RWPE1 (cell line): ENCODE measurements at regions not wholly inside any gene's neighbourhood (a gene's known extent, or its start where the extent isn't known, plus 50 kb on each side); places are given as distances from the start of the nearest gene placed in this dataset.

ENCODE experiments used
- CTCF ChIA-PET: fragments of 350-600 bp; sonication (Branson Sonifier 250); formaldehyde crosslinking; extraction: SDS; loops from one replicate; lab custom pipeline; 2021; lab: Yijun Ruan, JAX
- POLR2A ChIA-PET: fragments of 400-600 bp; formaldehyde crosslinking; extraction: SDS; loops from one replicate; lab custom pipeline; 2020; ENCODE audit warnings: antibody characterized with exemption; ENCODE audit not compliant: low non-redundant PET; lab: Yijun Ruan, JAX
- DNase-seq: peaks from one replicate; pipeline ENCODE4 v3.0.0; 2012; ENCODE audit warnings: low spot score
- H3K27ac ChIP-seq: fragments of 450-650 bp; 2 replicates; pipeline ENCODE4 v1.5.1; 2017
- TF ChIP-seq, protein P1 (sequence below): fragments of 450-650 bp; conservative IDR thresholded peaks from 2 replicates; pipeline ENCODE4 v1.5.1; 2017; ENCODE audit warnings: low read depth, mild to moderate bottlenecking

GRCh38 chr2:3008561-3008960, 369.1 kb downstream of the EIPR1 start:
- ChIA-PET POLR2A (no interaction called here), CTCF (no interaction called here)
- TF ChIP-seq, protein P1, sequence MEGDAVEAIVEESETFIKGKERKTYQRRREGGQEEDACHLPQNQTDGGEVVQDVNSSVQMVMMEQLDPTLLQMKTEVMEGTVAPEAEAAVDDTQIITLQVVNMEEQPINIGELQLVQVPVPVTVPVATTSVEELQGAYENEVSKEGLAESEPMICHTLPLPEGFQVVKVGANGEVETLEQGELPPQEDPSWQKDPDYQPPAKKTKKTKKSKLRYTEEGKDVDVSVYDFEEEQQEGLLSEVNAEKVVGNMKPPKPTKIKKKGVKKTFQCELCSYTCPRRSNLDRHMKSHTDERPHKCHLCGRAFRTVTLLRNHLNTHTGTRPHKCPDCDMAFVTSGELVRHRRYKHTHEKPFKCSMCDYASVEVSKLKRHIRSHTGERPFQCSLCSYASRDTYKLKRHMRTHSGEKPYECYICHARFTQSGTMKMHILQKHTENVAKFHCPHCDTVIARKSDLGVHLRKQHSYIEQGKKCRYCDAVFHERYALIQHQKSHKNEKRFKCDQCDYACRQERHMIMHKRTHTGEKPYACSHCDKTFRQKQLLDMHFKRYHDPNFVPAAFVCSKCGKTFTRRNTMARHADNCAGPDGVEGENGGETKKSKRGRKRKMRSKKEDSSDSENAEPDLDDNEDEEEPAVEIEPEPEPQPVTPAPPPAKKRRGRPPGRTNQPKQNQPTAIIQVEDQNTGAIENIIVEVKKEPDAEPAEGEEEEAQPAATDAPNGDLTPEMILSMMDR = no peak
- no peak overlapping the region for H3K27ac ChIP-seq
- no peak for DNase-seq

GRCh38 chr2:3007135-3007534, 370.5 kb downstream of the EIPR1 start:
- no peak for DNase-seq
- no peak overlapping the region for H3K27ac ChIP-seq
- TF ChIP-seq, protein P1 = no peak
- ChIA-PET POLR2A (no interaction called here), CTCF (no interaction called here)

GRCh38 chr2:3005859-3006501, 371.6 kb downstream of the EIPR1 start:
- no peak overlapping the region for H3K27ac ChIP-seq
- no peak for DNase-seq
- ChIA-PET CTCF (no interaction called here), POLR2A (no interaction called here)
- TF ChIP-seq, protein P1 = no peak

- TF ChIP-seq, protein P1 = no peak
- ChIA-PET CTCF (interaction anchor here (0.8 kb wide), 1 partner anchor 14 kb away, joined by 3 read pairs; no protein-coding TSS in a partner anchor), POLR2A (no interaction called here)
- no peak overlapping the region for H3K27ac ChIP-seq
- no peak for DNase-seq
Observed at GRCh38 chr2:3001615-3002560, 375.7 kb downstream of the EIPR1 start.

- ChIA-PET CTCF (no interaction called here), POLR2A (no interaction called here)
- TF ChIP-seq, protein P1 = no peak
- no peak overlapping the region for H3K27ac ChIP-seq
- no peak for DNase-seq
Observed at GRCh38 chr2:3000968-3001367, 376.6 kb downstream of the EIPR1 start.

DNA sequence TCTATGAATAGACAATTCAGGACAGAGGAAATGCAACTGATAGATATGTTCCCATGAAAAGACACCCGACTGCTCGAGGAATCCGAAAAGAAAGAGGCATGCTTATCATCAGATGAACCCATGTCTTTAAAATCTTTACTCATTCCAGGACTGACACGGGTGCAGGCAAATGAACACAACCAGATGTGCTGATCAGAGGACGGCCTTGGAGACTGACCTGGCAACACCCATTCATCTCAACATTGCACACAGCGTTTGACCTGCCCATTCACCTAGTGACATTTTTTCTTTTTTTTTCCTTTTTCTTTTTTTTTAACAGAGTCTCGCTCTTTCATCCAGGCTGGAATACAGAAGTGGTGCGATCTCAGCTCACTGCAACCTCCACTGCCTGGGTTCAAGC, 377.5 kb downstream of the EIPR1 start:
- CTCF ChIA-PET = no interaction called here
- TF ChIP-seq, protein P1 = no peak
- POLR2A ChIA-PET = no interaction called here
- no peak for DNase-seq
- H3K27ac ChIP-seq = no peak overlapping the region
